HCT116 (cell line): ENCODE measurements at regions not wholly inside any gene's neighbourhood (a gene's known extent, or its start where the extent isn't known, plus 50 kb on each side); places are given as distances from the start of the nearest gene placed in this dataset.

ENCODE experiments used
- ATAC-seq: fragments of 200-7000 bp; cut with Tn5 transposase; 2 replicates; pipeline ENCODE4 v1.9.1; 2020; ENCODE audit warnings: mild to moderate bottlenecking, moderate library complexity
- BruUV-seq: library from RNA; stranded (reverse); fragments of 400-500 nt; replicated peaks from 2 replicates; lab custom pipeline; 2021; lab: Mats Ljungman, UMichigan
- CTCF ChIA-PET: fragments of 300-600 bp; sonication (Branson Sonifier 250); formaldehyde crosslinking; loops from one replicate; lab custom pipeline; 2021; ENCODE audit warnings: antibody characterized with exemption; lab: Charles Lee
- POLR2A ChIA-PET: fragments of 300-600, 350-600 bp; sonication (Branson Sonifier 250); formaldehyde crosslinking; loops from one replicate; lab custom pipeline; 2021; ENCODE audit warnings: antibody characterized with exemption; lab: Charles Lee
- RAD21 ChIA-PET, 2 experiments: fragments of 300-600 bp; sonication (Branson Sonifier 250); formaldehyde crosslinking; loops; one replicate each; lab custom pipeline; 2023; ENCODE audit warnings: low total read pairs in 2 of 2; ENCODE audit not compliant: uncharacterized antibody in 2 of 2, unreplicated experiment in 2 of 2, low non-redundant PET in 1 of 2; lab: Charles Lee
- DNase-seq: peaks from one replicate; pipeline ENCODE4 v3.0.0-alpha.2; 2010; ENCODE audit warnings: low read depth, low spot score
- H2AFZ ChIP-seq: fragments of 200-600 bp; shearing (Covaris generic), sonication (generic); 2 replicates; pipeline ENCODE4 v1.6.1; 2017; ENCODE audit warnings: low read depth, mixed run types, mixed read lengths, antibody characterized with exemption, low read length; ENCODE audit not compliant: poor library complexity, severe bottlenecking
- H3K27ac ChIP-seq: 2 replicates; pipeline ENCODE4 v1.5.1; 2012; ENCODE audit warnings: low read depth, low read length
- H3K27me3 ChIP-seq: fragments of 200-600 bp; sonication (generic); 2 replicates; pipeline ENCODE4 v1.6.1; 2016; ENCODE audit warnings: mixed run types, low read length, mixed read lengths; ENCODE audit not compliant: insufficient read depth
- H3K36me3 ChIP-seq, 2 experiments: fragments of 200-500 bp in 1 of 2; fragments of 200-600 bp in 1 of 2; sonication (Bioruptor generic) in 1 of 2; sonication (generic) in 1 of 2; 2 replicates each; pipeline versions ENCODE4 v1.5.1 to v1.6.1; 2014 to 2016; ENCODE audit warnings: low read length in 2 of 2, inconsistent platforms in 1 of 2, mixed read lengths in 1 of 2, mixed run types in 1 of 2; ENCODE audit not compliant: insufficient read depth in 2 of 2, control insufficient read depth in 1 of 2
- H3K4me1 ChIP-seq, 2 experiments: fragments of 200-600 bp in 1 of 2; sonication (generic) in 1 of 2; 2 replicates each; pipeline versions ENCODE4 v1.5.1 to v1.6.1; 2012 to 2017; ENCODE audit warnings: low read length in 2 of 2, inconsistent platforms in 1 of 2, mild to moderate bottlenecking in 1 of 2, mixed read lengths in 1 of 2, mixed run types in 1 of 2, moderate library complexity in 1 of 2; ENCODE audit not compliant: insufficient read depth in 2 of 2, control insufficient read depth in 1 of 2
- H3K4me2 ChIP-seq: fragments of 200-600 bp; sonication (generic); 2 replicates; pipeline ENCODE4 v1.6.1; 2017; ENCODE audit warnings: mixed run types, low read length, mixed read lengths
- H3K4me3 ChIP-seq, 2 experiments: fragments of 200-600 bp in 1 of 2; sonication (generic) in 1 of 2; replicated peaks in 1 of 2; 2 replicates each; pipeline ENCODE4 v1.5.1; 2011 to 2016; ENCODE audit warnings: low read length in 2 of 2, control low read depth in 1 of 2, low read depth in 1 of 2, mild to moderate bottlenecking in 1 of 2, mixed read lengths in 1 of 2, mixed run types in 1 of 2
- H3K79me2 ChIP-seq: fragments of 200-600 bp; sonication (generic); 2 replicates; pipeline ENCODE4 v1.6.1; 2017; ENCODE audit warnings: mild to moderate bottlenecking, mixed run types, low read length, moderate library complexity, mixed read lengths; ENCODE audit not compliant: insufficient read depth
- H3K9ac ChIP-seq: fragments of 200-600 bp; sonication (generic); 2 replicates; pipeline ENCODE4 v1.6.1; 2016; ENCODE audit warnings: low read length, mixed read lengths
- H3K9me2 ChIP-seq: fragments of 200-600 bp; sonication (generic), shearing (Covaris generic); 2 replicates; pipeline ENCODE4 v1.6.1; 2017; ENCODE audit warnings: mixed run types, mild to moderate bottlenecking, moderate library complexity; ENCODE audit not compliant: insufficient read depth
- H3K9me3 ChIP-seq, 2 experiments: fragments of 200-500 bp in 1 of 2; fragments of 200-600 bp in 1 of 2; sonication (Bioruptor generic) in 1 of 2; sonication (generic) in 1 of 2; 2 replicates each; pipeline ENCODE4 v1.6.1; 2014 to 2017; ENCODE audit warnings: low read length in 2 of 2, mixed read lengths in 2 of 2, inconsistent platforms in 1 of 2, low read depth in 1 of 2, mild to moderate bottlenecking in 1 of 2, mixed run types in 1 of 2, moderate library complexity in 1 of 2; ENCODE audit not compliant: control insufficient read depth in 1 of 2, insufficient read depth in 1 of 2
- H4K20me1 ChIP-seq: fragments of 200-600 bp; sonication (generic), shearing (Covaris generic); 2 replicates; pipeline ENCODE4 v1.6.1; 2017; ENCODE audit warnings: mixed run types, mild to moderate bottlenecking, moderate library complexity; ENCODE audit not compliant: insufficient read depth
- ATF3 ChIP-seq: IDR thresholded peaks from 2 replicates; pipeline ENCODE4 v1.6.1; 2012
- CBX3 ChIP-seq: IDR thresholded peaks from 2 replicates; pipeline ENCODE4 v1.6.1; 2012; ENCODE audit warnings: low read depth
- CEBPB ChIP-seq: IDR thresholded peaks from 2 replicates; pipeline ENCODE4 v1.6.1; 2012; ENCODE audit warnings: low read depth
- CTCF ChIP-seq, 3 experiments: fragments of 200-600 bp in 1 of 3; sonication (generic) in 1 of 3; IDR thresholded peaks in 2 of 3; conservative IDR thresholded peaks in 1 of 3; 2 replicates each; pipeline ENCODE4 v1.5.1; 2012 to 2017; ENCODE audit warnings: low read depth in 2 of 3, low read length in 2 of 3, antibody characterized with exemption in 1 of 3, borderline replicate concordance in 1 of 3, control low read depth in 1 of 3, mild to moderate bottlenecking in 1 of 3, mixed read lengths in 1 of 3, mixed run types in 1 of 3, moderate library complexity in 1 of 3; ENCODE audit not compliant: insufficient read depth in 1 of 3
- EGR1 ChIP-seq: IDR thresholded peaks from 2 replicates; pipeline ENCODE4 v1.6.1; 2012; ENCODE audit warnings: low read depth
- ELF1 ChIP-seq: IDR thresholded peaks from 2 replicates; pipeline ENCODE4 v1.6.1; 2012; ENCODE audit warnings: low read depth, borderline replicate concordance
- EZH2phosphoT487 ChIP-seq: fragments of 200-600 bp; IDR thresholded peaks from 2 replicates; pipeline ENCODE4 v1.6.1; 2018; ENCODE audit warnings: antibody characterized with exemption, borderline replicate concordance
- FOSL1 ChIP-seq: IDR thresholded peaks from 2 replicates; pipeline ENCODE4 v1.6.1; 2012; ENCODE audit warnings: low read depth
- POLR2A ChIP-seq: IDR thresholded peaks from 2 replicates; pipeline ENCODE4 v1.7.0; 2011; ENCODE audit warnings: borderline replicate concordance; ENCODE audit not compliant: insufficient read depth, insufficient read length; ENCODE audit errors: extremely low read depth
- POLR2AphosphoS5 ChIP-seq: IDR thresholded peaks from 2 replicates; pipeline ENCODE4 v1.6.1; 2011; ENCODE audit warnings: mild to moderate bottlenecking, low read depth, low read length, moderate library complexity
- RAD21 ChIP-seq: IDR thresholded peaks from 2 replicates; pipeline ENCODE4 v1.6.1; 2012; ENCODE audit warnings: low read depth, mild to moderate bottlenecking
- REST ChIP-seq: IDR thresholded peaks from 2 replicates; pipeline ENCODE4 v1.6.1; 2012; ENCODE audit warnings: low read depth
- SIN3A ChIP-seq: IDR thresholded peaks from 2 replicates; pipeline ENCODE4 v1.6.1; 2012; ENCODE audit warnings: low read depth
- SP1 ChIP-seq: IDR thresholded peaks from 2 replicates; pipeline ENCODE4 v1.6.1; 2012; ENCODE audit warnings: low read depth
- SRF ChIP-seq: IDR thresholded peaks from 2 replicates; pipeline ENCODE4 v1.6.1; 2012; ENCODE audit warnings: low read depth
- TCF7L2 ChIP-seq: IDR thresholded peaks from 2 replicates; pipeline ENCODE4 v1.7.0; 2011; ENCODE audit warnings: borderline replicate concordance, inconsistent platforms; ENCODE audit not compliant: insufficient read depth, insufficient read length; ENCODE audit errors: extremely low read depth
- YY1 ChIP-seq: IDR thresholded peaks from 2 replicates; pipeline ENCODE4 v1.6.1; 2011; ENCODE audit warnings: low read length, low read depth, moderate library complexity, mild to moderate bottlenecking; ENCODE audit not compliant: insufficient replicate concordance; ENCODE audit errors: extremely low read depth
- ZFX ChIP-seq: fragments of 450-650 bp; IDR thresholded peaks from 2 replicates; pipeline ENCODE4 v1.6.1; 2017
- ZNF274 ChIP-seq: fragments of 200-500 bp; sonication (Bioruptor generic); IDR thresholded peaks from 2 replicates; pipeline ENCODE4 v1.6.1; 2014; ENCODE audit warnings: mild to moderate bottlenecking, low read depth, low read length, inconsistent platforms
- intact Hi-C: fragments of 100-400 bp; cut with micrococcal nuclease; formaldehyde crosslinking; loops from 2 replicates; pipeline ENCODE4 v1.10.0; 2022
- TF ChIP-seq, protein P1 (sequence below): IDR thresholded peaks from 2 replicates; pipeline ENCODE4 v1.6.1; 2011; ENCODE audit warnings: mild to moderate bottlenecking, low read length, moderate library complexity; ENCODE audit not compliant: insufficient replicate concordance; ENCODE audit errors: extremely low read depth

- TF ChIP-seq REST: no peak
- TF ChIP-seq, all 23 proteins: peak for 0
Measured at GRCh38 chr14:85892251-85892650, 362.3 kb downstream of the FLRT2 start (continued).

GRCh38 chr14:85883966-85884365 is 354.0 kb downstream of the FLRT2 start:
- POLR2A ChIA-PET: no interaction called here
- RAD21 ChIA-PET: no interaction called here
- intact Hi-C loops: no loop called here
- Histone ChIP-seq H3K9me2 (no peaks in the 10 kb centered on the region), H3K4me3 (no peak overlapping the region), H3K9me3 (peaks cover 0 to 14% of the 10 kb centered on the region in 2 experiments; a peak in 2 of 4 replicates), H2AFZ (no peak overlapping the region), H3K27me3 (no peaks in the 10 kb centered on the region), H3K79me2 (no peaks in the 10 kb centered on the region), H3K9ac (no peak overlapping the region), H3K27ac (no peak overlapping the region), H3K4me2 (no peak overlapping the region), H3K36me3 (no peaks in the 10 kb centered on the region; a peak in 1 of 4 replicates), H3K4me1 (no peaks in the 10 kb centered on the region), H4K20me1 (no peaks in the 10 kb centered on the region)
- DNase-seq (no peak), ATAC-seq (no peak)
- no TSS peak for BruUV-seq
- CTCF ChIA-PET: no interaction called here
- TF ChIP-seq TCF7L2 (no peak), RAD21 (no peak), SRF (no peak), ZFX (no peak), CTCF (IDR thresholded peaks at IDR 0.05 in 2 of 3, conservative IDR thresholded peaks at IDR 0.05 in 1 of 3; ENCODE audit: borderline replicate concordance in 1 of 3, insufficient read depth in 1 of 3, low read depth in 2 of 3, low read length in 2 of 3) (no peak), ATF3 (no peak), CBX3 (no peak), SIN3A (no peak), EZH2phosphoT487 (no peak), YY1 (no peak), ELF1 (no peak), POLR2A (no peak), EGR1 (no peak), CEBPB (no peak), FOSL1 (no peak), SP1 (no peak), POLR2AphosphoS5 (no peak), ZNF274 (no peak)
- TF ChIP-seq, protein P1, sequence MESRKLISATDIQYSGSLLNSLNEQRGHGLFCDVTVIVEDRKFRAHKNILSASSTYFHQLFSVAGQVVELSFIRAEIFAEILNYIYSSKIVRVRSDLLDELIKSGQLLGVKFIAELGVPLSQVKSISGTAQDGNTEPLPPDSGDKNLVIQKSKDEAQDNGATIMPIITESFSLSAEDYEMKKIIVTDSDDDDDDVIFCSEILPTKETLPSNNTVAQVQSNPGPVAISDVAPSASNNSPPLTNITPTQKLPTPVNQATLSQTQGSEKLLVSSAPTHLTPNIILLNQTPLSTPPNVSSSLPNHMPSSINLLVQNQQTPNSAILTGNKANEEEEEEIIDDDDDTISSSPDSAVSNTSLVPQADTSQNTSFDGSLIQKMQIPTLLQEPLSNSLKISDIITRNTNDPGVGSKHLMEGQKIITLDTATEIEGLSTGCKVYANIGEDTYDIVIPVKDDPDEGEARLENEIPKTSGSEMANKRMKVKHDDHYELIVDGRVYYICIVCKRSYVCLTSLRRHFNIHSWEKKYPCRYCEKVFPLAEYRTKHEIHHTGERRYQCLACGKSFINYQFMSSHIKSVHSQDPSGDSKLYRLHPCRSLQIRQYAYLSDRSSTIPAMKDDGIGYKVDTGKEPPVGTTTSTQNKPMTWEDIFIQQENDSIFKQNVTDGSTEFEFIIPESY: no peak
